Natural killer cell (primary cell): ENCODE measurements at regions not wholly inside any gene's neighbourhood (a gene's known extent, or its start where the extent isn't known, plus 50 kb on each side); places are given as distances from the start of the nearest gene placed in this dataset.

Experiments used
- ATAC-seq, 3 donors: fragments of 150-1000 bp in 2 of 3; fragments of 200-7000 bp in 1 of 3; cut with Tn5 transposase; 1 replicate in 1 of 3; 2 replicates in 2 of 3; pipeline ENCODE4 v1.10.0; 2021; ENCODE audit warnings: mild to moderate bottlenecking in 2 of 3, moderate library complexity in 2 of 3
- DNase-seq, 2 donors: peaks; one replicate each; pipeline versions ENCODE4 v3.0.0 to v3.0.0-alpha.2; 2013 to 2021; ENCODE audit warnings: mixed read lengths in 1 of 2
- H3K27ac ChIP-seq: one replicate; pipeline ENCODE4 v1.5.1; 2013; ENCODE audit warnings: mild to moderate bottlenecking, low read length
- H3K27me3 ChIP-seq: one replicate; pipeline ENCODE4 v1.6.1; 2013; ENCODE audit warnings: low read length; ENCODE audit not compliant: control insufficient read depth, insufficient read depth
- H3K36me3 ChIP-seq: one replicate; pipeline ENCODE4 v1.6.1; 2013; ENCODE audit warnings: low read length; ENCODE audit not compliant: control insufficient read depth, insufficient read depth
- H3K4me1 ChIP-seq: one replicate; pipeline ENCODE4 v1.6.1; 2013; ENCODE audit warnings: low read length; ENCODE audit not compliant: control insufficient read depth, insufficient read depth
- H3K4me3 ChIP-seq: one replicate; pipeline ENCODE4 v1.5.1; 2013; ENCODE audit warnings: low read length
- H3K9me3 ChIP-seq: one replicate; pipeline ENCODE4 v1.6.1; 2013; ENCODE audit warnings: low read length; ENCODE audit not compliant: control insufficient read depth, insufficient read depth
- H3K27ac Mint-ChIP-seq, 2 donors: one replicate each; pipeline ENCODE4 v1.8.0; 2022; ENCODE audit warnings: mild to moderate bottlenecking in 2 of 2, mixed read lengths in 2 of 2, moderate library complexity in 1 of 2
- H3K27me3 Mint-ChIP-seq, 2 donors: one replicate each; pipeline ENCODE4 v1.8.0; 2022; ENCODE audit warnings: low read depth in 2 of 2, mixed read lengths in 2 of 2
- H3K36me3 Mint-ChIP-seq: one replicate; pipeline ENCODE4 v1.8.0; 2022; ENCODE audit warnings: mixed read lengths
- H3K4me1 Mint-ChIP-seq, 2 donors: one replicate each; pipeline ENCODE4 v1.8.0; 2022; ENCODE audit warnings: mixed read lengths in 2 of 2
- H3K4me3 Mint-ChIP-seq: one replicate; pipeline ENCODE4 v1.8.0; 2022; ENCODE audit warnings: mild to moderate bottlenecking, moderate library complexity, mixed read lengths
- H3K9me3 Mint-ChIP-seq, 2 donors: one replicate each; pipeline ENCODE4 v1.8.0; 2022; ENCODE audit warnings: mixed read lengths in 2 of 2
- WGBS: methylation state at CpG from one replicate; pipeline ENCODE4 v1.1.7; 2013; ENCODE audit warnings: missing lambda C conversion rate; ENCODE audit not compliant: insufficient coverage; 5-methylcytosine and 5-hydroxymethylcytosine counted together
- intact Hi-C: fragments of 100-400 bp; cut with micrococcal nuclease; formaldehyde crosslinking; loops from one replicate; pipeline ENCODE4 v1.14.2; 2022
- TF ChIP-seq, protein P1 (sequence below): fragments of 200-600 bp; IDR thresholded peaks from one replicate; pipeline ENCODE4 v1.8.0; 2022; ENCODE audit warnings: antibody characterized with exemption

DNA sequence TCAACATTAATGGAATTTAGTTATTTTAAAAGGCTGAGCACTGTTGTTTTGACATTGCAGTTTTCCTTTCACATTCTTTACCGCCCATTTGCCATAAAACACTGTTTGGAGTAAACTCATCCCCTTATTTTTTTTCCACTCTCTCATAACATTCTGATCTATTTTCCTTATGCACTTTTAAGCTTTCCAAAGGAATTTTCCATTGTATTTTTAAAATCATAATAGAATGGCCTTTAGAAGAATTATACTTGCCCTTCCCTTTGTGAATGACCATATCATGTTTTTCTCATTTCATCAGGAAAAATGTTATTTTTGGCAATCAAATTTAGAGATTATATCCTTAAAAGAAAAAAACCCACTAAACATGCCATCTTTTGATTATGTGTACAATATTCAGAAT lies 1074.2 kb downstream of the STIM2 start:
- H3K4me1 Mint-ChIP-seq = no peaks in the 10 kb centered on the region
- Histone ChIP-seq H3K27me3 (no peaks in the 10 kb centered on the region), H3K27ac (no peak overlapping the region), H3K4me3 (no peak overlapping the region), H3K4me1 (no peaks in the 10 kb centered on the region), H3K36me3 (no peaks in the 10 kb centered on the region), H3K9me3 (no peaks in the 10 kb centered on the region)
- DNase-seq = no peak
- no peak overlapping the region for H3K27ac Mint-ChIP-seq
- TF ChIP-seq, protein P1, sequence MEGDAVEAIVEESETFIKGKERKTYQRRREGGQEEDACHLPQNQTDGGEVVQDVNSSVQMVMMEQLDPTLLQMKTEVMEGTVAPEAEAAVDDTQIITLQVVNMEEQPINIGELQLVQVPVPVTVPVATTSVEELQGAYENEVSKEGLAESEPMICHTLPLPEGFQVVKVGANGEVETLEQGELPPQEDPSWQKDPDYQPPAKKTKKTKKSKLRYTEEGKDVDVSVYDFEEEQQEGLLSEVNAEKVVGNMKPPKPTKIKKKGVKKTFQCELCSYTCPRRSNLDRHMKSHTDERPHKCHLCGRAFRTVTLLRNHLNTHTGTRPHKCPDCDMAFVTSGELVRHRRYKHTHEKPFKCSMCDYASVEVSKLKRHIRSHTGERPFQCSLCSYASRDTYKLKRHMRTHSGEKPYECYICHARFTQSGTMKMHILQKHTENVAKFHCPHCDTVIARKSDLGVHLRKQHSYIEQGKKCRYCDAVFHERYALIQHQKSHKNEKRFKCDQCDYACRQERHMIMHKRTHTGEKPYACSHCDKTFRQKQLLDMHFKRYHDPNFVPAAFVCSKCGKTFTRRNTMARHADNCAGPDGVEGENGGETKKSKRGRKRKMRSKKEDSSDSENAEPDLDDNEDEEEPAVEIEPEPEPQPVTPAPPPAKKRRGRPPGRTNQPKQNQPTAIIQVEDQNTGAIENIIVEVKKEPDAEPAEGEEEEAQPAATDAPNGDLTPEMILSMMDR = no peak
- intact Hi-C loops = no loop called here
- no peak overlapping the region for H3K4me3 Mint-ChIP-seq
- H3K9me3 Mint-ChIP-seq = peaks cover 6 to 11% of the 10 kb centered on the region in 2 donors
- H3K36me3 Mint-ChIP-seq = no peaks in the 10 kb centered on the region
- WGBS = 75% methylated on average over 1 of the region's 1 CpG
- H3K27me3 Mint-ChIP-seq = no peaks in the 10 kb centered on the region
- ATAC-seq = no peak

DNA sequence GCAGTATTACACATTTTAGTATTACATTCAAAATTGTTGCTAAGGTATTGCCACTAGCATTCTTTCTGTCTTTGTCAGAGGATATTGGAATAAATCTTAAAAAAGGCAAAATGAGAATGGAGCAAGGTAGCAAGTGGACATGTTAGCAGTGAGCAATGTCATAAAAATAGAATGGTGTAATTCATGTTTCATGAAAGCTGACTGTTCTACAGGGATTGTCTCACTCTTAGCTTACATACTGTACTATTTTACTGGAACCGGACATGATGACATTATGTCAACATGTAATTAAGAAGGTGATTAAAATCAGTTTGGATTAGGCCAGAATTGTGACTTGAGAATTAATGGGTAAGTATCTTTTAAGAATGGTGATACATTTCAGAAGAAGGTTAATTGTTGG lies 1086.2 kb downstream of the STIM2 start:
- H3K36me3 ChIP-seq = no peaks in the 10 kb centered on the region
- WGBS = 80% methylated on average over 1 of the region's 1 CpG
- intact Hi-C loops = no loop called here
- DNase-seq (no peak), ATAC-seq (no peak)
- H3K27ac Mint-ChIP-seq = no peak overlapping the region
- H3K27me3 Mint-ChIP-seq = no peaks in the 10 kb centered on the region
- no peaks in the 10 kb centered on the region for H3K4me1 ChIP-seq
- H3K4me3 ChIP-seq = no peak overlapping the region
- no peaks in the 10 kb centered on the region for H3K9me3 ChIP-seq
- no peak overlapping the region for H3K4me3 Mint-ChIP-seq
- no peaks in the 10 kb centered on the region for H3K4me1 Mint-ChIP-seq
- no peaks in the 10 kb centered on the region for H3K36me3 Mint-ChIP-seq
- H3K9me3 Mint-ChIP-seq = peaks cover 7 to 8% of the 10 kb centered on the region in 2 donors
- no peaks in the 10 kb centered on the region for H3K27me3 ChIP-seq
- TF ChIP-seq, protein P1 = no peak
- H3K27ac ChIP-seq = no peak overlapping the region

DNA sequence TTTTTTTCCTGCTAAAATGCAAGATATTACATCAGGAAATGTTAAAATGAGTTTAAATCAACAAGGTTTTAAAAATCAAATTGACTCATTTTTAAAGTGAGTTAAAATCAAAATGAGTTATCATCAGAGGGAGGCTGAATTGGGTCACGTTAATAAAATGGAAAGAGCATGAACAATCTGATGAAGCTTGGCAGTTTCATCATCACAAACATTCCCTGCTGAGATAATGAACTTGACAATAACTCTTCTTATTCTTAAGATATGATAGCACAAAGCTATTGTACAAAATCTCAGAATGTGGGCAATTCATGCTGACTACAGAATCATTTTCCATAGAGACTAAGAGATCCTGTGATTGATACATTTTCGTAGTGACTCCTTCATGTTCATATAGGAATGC lies 1086.7 kb downstream of the STIM2 start:
- Mint-ChIP-seq H3K27me3 (no peaks in the 10 kb centered on the region), H3K9me3 (peaks cover 6 to 8% of the 10 kb centered on the region in 2 donors), H3K4me1 (no peaks in the 10 kb centered on the region), H3K27ac (no peak overlapping the region), H3K36me3 (peaks cover under 1% of the 10 kb centered on the region), H3K4me3 (no peak overlapping the region)
- WGBS = 75% methylated on average over 2 of the region's 2 CpGs
- ATAC-seq (no peak), DNase-seq (no peak)
- H3K4me3 ChIP-seq = no peak overlapping the region
- no peaks in the 10 kb centered on the region for H3K4me1 ChIP-seq
- H3K27ac ChIP-seq = no peak overlapping the region
- no peaks in the 10 kb centered on the region for H3K9me3 ChIP-seq
- TF ChIP-seq, protein P1 = no peak
- no peaks in the 10 kb centered on the region for H3K27me3 ChIP-seq
- intact Hi-C loops = no loop called here
- no peaks in the 10 kb centered on the region for H3K36me3 ChIP-seq

DNA sequence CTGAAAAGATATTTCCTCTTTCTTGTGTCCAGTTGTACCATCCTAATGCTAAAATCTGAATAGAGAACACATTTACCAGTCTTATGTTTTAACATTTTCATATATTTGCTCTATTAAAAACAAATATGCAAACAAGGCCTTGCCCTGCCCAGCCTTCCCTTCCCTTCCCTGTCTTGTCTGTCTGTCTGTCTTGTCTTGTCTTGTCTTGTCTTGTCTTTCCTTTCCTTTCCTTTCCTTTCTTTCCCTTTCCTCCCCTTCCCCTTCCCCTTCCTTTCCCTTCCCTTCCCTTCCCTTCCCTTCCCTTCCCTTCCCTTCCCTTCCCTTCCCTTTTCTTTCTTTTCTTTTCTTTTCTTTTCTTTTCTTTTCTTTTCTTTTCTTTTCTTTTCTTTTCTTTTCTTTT lies 1103.5 kb downstream of the STIM2 start:
- Mint-ChIP-seq H3K27me3 (no peaks in the 10 kb centered on the region), H3K9me3 (peaks cover 6 to 16% of the 10 kb centered on the region in 2 donors), H3K4me1 (no peaks in the 10 kb centered on the region), H3K27ac (no peak overlapping the region), H3K4me3 (no peak overlapping the region), H3K36me3 (no peaks in the 10 kb centered on the region)
- Histone ChIP-seq H3K4me3 (no peak overlapping the region), H3K27ac (no peak overlapping the region), H3K4me1 (no peaks in the 10 kb centered on the region), H3K27me3 (no peaks in the 10 kb centered on the region), H3K36me3 (no peaks in the 10 kb centered on the region), H3K9me3 (no peaks in the 10 kb centered on the region)
- DNase-seq (no peak), ATAC-seq (no peak)
- TF ChIP-seq, protein P1 = no peak
- intact Hi-C loops = no loop called here
